Lung (tissue), 11 donors: ENCODE measurements at regions not wholly inside any gene's neighbourhood (a gene's known extent, or its start where the extent isn't known, plus 50 kb on each side); places are given as distances from the start of the nearest gene placed in this dataset.

ENCODE experiments used
- ATAC-seq: fragments of 200-7000 bp; cut with Tn5 transposase; one replicate; pipeline ENCODE4 v1.9.1; 2020; ENCODE audit warnings: moderate number of reproducible peaks; ENCODE audit not compliant: insufficient read depth, low FRiP score
- DNase-seq, 3 donors: peaks; one replicate each; pipeline ENCODE4 v3.0.0-alpha.2; 2013 to 2017
- H3K27ac ChIP-seq, 2 donors: one replicate each; pipeline ENCODE4 v1.5.1; 2013; ENCODE audit warnings: mild to moderate bottlenecking in 2 of 2, moderate library complexity in 2 of 2, control low read depth in 1 of 2, inconsistent platforms in 1 of 2, low read depth in 1 of 2, low read length in 1 of 2
- H3K27me3 ChIP-seq, 3 donors: one replicate each; pipeline ENCODE4 v1.5.1; 2013; ENCODE audit warnings: low read length in 2 of 3; ENCODE audit not compliant: control insufficient read depth in 3 of 3, insufficient read depth in 3 of 3
- H3K36me3 ChIP-seq, 4 donors: one replicate each; pipeline ENCODE4 v1.5.1; 2013; ENCODE audit warnings: low read length in 4 of 4, mild to moderate bottlenecking in 1 of 4, moderate library complexity in 1 of 4; ENCODE audit not compliant: control insufficient read depth in 4 of 4, insufficient read depth in 4 of 4
- H3K4me1 ChIP-seq, 5 donors: one replicate each; pipeline ENCODE4 v1.5.1; 2013; ENCODE audit warnings: low read length in 5 of 5, mild to moderate bottlenecking in 2 of 5, moderate library complexity in 1 of 5; ENCODE audit not compliant: control insufficient read depth in 5 of 5, insufficient read depth in 5 of 5
- H3K4me3 ChIP-seq: one replicate; pipeline ENCODE4 v1.5.1; 2013; ENCODE audit warnings: mild to moderate bottlenecking, control low read depth, moderate library complexity
- H3K9ac ChIP-seq, 2 donors: one replicate each; pipeline ENCODE4 v1.5.1; 2013; ENCODE audit warnings: low read length in 2 of 2, control low read depth in 1 of 2; ENCODE audit not compliant: insufficient read depth in 1 of 2
- H3K9me3 ChIP-seq, 4 donors: one replicate each; pipeline ENCODE4 v1.5.1; 2013; ENCODE audit warnings: low read length in 3 of 4, mild to moderate bottlenecking in 1 of 4, moderate library complexity in 1 of 4; ENCODE audit not compliant: control insufficient read depth in 4 of 4, insufficient read depth in 3 of 4
- CTCF ChIP-seq: IDR thresholded peaks from 2 replicates; pipeline ENCODE4 v1.5.1; 2012; ENCODE audit warnings: mild to moderate bottlenecking; ENCODE audit errors: control extremely low read depth, extremely low read depth
- WGBS, 2 donors: extraction: QIAGEN DNeasy Blood & Tissue Kit; methylation state at CpG; one replicate each; pipeline ENCODE4 v1.1.7; 2013; 5-methylcytosine and 5-hydroxymethylcytosine counted together
- donor health status: control.
- donor health status: control.
- donor health status: Bipolar disorder and iron deficiency.
- donor health status: healthy.
- donor health status: DM: yes; HTN: yes; CAD: no.

- DNase-seq (no peak), ATAC-seq (no peak)
- no peaks in the 10 kb centered on the region for H3K27me3 ChIP-seq
- H3K9ac ChIP-seq: no peak overlapping the region
- H3K4me3 ChIP-seq: no peak overlapping the region
- peaks cover 0 to 4% (median 0%) of the 10 kb centered on the region in 5 donors for H3K4me1 ChIP-seq
- WGBS, 2 donors: 95% methylated on average over 8 to 10 of the region's 10 CpGs
- TF ChIP-seq CTCF: no peak
- no peaks in the 10 kb centered on the region for H3K36me3 ChIP-seq
- no peak overlapping the region for H3K27ac ChIP-seq
- no peaks in the 10 kb centered on the region for H3K9me3 ChIP-seq
Measured at GRCh38 chr1:219480011-219480410, 132.9 kb downstream of the ZC3H11B start.

- no peak overlapping the region for H3K27ac ChIP-seq
- TF ChIP-seq CTCF: no peak
- no peaks in the 10 kb centered on the region for H3K36me3 ChIP-seq
- no peak overlapping the region for H3K9ac ChIP-seq
- H3K4me1 ChIP-seq: peaks cover 0 to 4% (median 0%) of the 10 kb centered on the region in 5 donors
- H3K27me3 ChIP-seq: no peaks in the 10 kb centered on the region
- WGBS, 2 donors: 87 to 89% methylated on average over 3 of the region's 3 CpGs
- H3K4me3 ChIP-seq: no peak overlapping the region
- ATAC-seq (no peak), DNase-seq (no peak)
- no peaks in the 10 kb centered on the region for H3K9me3 ChIP-seq
Measured at GRCh38 chr1:219478811-219479210, 134.1 kb downstream of the ZC3H11B start.

- peaks cover 0 to 4% (median 0%) of the 10 kb centered on the region in 5 donors for H3K4me1 ChIP-seq
- ATAC-seq: no peak
- no peak for TF ChIP-seq CTCF
- H3K9ac ChIP-seq: no peak overlapping the region
- H3K27me3 ChIP-seq: no peaks in the 10 kb centered on the region
- DNase-seq: no peak
- no peaks in the 10 kb centered on the region for H3K36me3 ChIP-seq
- H3K9me3 ChIP-seq: no peaks in the 10 kb centered on the region
- 82 to 89% methylated on average over 4 of the region's 4 CpGs for WGBS, 2 donors
- H3K27ac ChIP-seq: no peak overlapping the region
- no peak overlapping the region for H3K4me3 ChIP-seq
Measured at GRCh38 chr1:219477861-219478260, 135.0 kb downstream of the ZC3H11B start.

- H3K27ac ChIP-seq: no peak overlapping the region
- H3K4me1 ChIP-seq: peaks cover 0 to 4% (median 0%) of the 10 kb centered on the region in 5 donors
- WGBS, 2 donors: 85 to 90% methylated on average over 1 of the region's 1 CpG
- H3K9me3 ChIP-seq: no peaks in the 10 kb centered on the region
- H3K9ac ChIP-seq: no peak overlapping the region
- DNase-seq (no peak), ATAC-seq (no peak)
- no peaks in the 10 kb centered on the region for H3K36me3 ChIP-seq
- H3K27me3 ChIP-seq: no peaks in the 10 kb centered on the region
- TF ChIP-seq CTCF: no peak
- H3K4me3 ChIP-seq: no peak overlapping the region
Measured at GRCh38 chr1:219476716-219477115, 136.2 kb downstream of the ZC3H11B start.
